Loucy (cell line): ENCODE measurements at regions not wholly inside any gene's neighbourhood (a gene's known extent, or its start where the extent isn't known, plus 50 kb on each side); places are given as distances from the start of the nearest gene placed in this dataset.

ENCODE experiments used
- CTCF ChIP-seq: fragments of 200-600 bp; sonication (generic); conservative IDR thresholded peaks from 2 replicates; pipeline ENCODE4 v1.5.1; 2014; ENCODE audit warnings: mild to moderate bottlenecking, antibody characterized with exemption, low read length
- EZH2phosphoT487 ChIP-seq: fragments of 200-600 bp; IDR thresholded peaks from 2 replicates; pipeline ENCODE4 v1.6.1; 2018; ENCODE audit warnings: antibody characterized with exemption, mild to moderate bottlenecking, moderate library complexity, borderline replicate concordance

- TF ChIP-seq CTCF (no peak), EZH2phosphoT487 (no peak)
Measured at GRCh38 chr18:46204143-46204542, 100.0 kb downstream of the HAUS1 start.
